H1 (cell line): ENCODE measurements at regions not wholly inside any gene's neighbourhood (a gene's known extent, or its start where the extent isn't known, plus 50 kb on each side); places are given as distances from the start of the nearest gene placed in this dataset.

Experiments
- CTCF ChIA-PET: fragments of 300-600 bp; sonication (Branson Sonifier 250); formaldehyde crosslinking; loops from one replicate; lab custom pipeline; 2021; ENCODE audit not compliant: partially characterized antibody; lab: Charles Lee
- POLR2A ChIA-PET: fragments of 300-600 bp; sonication (Branson Sonifier 250); formaldehyde crosslinking; loops from one replicate; lab custom pipeline; 2021; ENCODE audit warnings: inconsistent platforms; ENCODE audit not compliant: partially characterized antibody; lab: Charles Lee
- DNase-seq, 2 experiments: peaks; one replicate each; pipeline versions ENCODE4 v3.0.0 to v3.0.0-alpha.2; 2010 to 2022; ENCODE audit warnings: low spot score in 2 of 2, low read depth in 1 of 2, mixed read lengths in 1 of 2
- FAIRE-seq: peaks from 2 replicates; lab custom pipeline; 2011; peaks lifted over from hg19 to GRCh38; lab: Jason Lieb, UNC
- H2AFZ ChIP-seq: 2 replicates; pipeline ENCODE4 v1.8.1; 2012; ENCODE audit warnings: low read length, inconsistent platforms
- H2AK5ac ChIP-seq: 2 replicates; pipeline ENCODE4 v1.6.1; 2013; ENCODE audit warnings: low read depth, low read length
- H2BK120ac ChIP-seq: replicated peaks from 2 replicates; pipeline ENCODE3; 2013; ENCODE audit warnings: low read depth, low read length, inconsistent platforms
- H2BK12ac ChIP-seq: 2 replicates; pipeline ENCODE4 v1.6.1; 2013; ENCODE audit warnings: low read depth, low read length
- H2BK15ac ChIP-seq: 2 replicates; pipeline ENCODE4 v1.6.1; 2013; ENCODE audit warnings: low read length
- H2BK20ac ChIP-seq: 2 replicates; pipeline ENCODE4 v1.6.1; 2013; ENCODE audit warnings: low read length
- H2BK5ac ChIP-seq: 2 replicates; pipeline ENCODE4 v1.6.1; 2013; ENCODE audit warnings: low read depth, low read length
- H3K14ac ChIP-seq: 2 replicates; pipeline ENCODE4 v1.6.1; 2013; ENCODE audit warnings: inconsistent platforms; ENCODE audit not compliant: insufficient read length
- H3K18ac ChIP-seq: 2 replicates; pipeline ENCODE4 v1.6.1; 2013; ENCODE audit warnings: low read length; ENCODE audit errors: extremely low read depth
- H3K23ac ChIP-seq: 2 replicates; pipeline ENCODE4 v1.6.1; 2013; ENCODE audit warnings: inconsistent platforms; ENCODE audit not compliant: insufficient read length
- H3K23me2 ChIP-seq: 2 replicates; pipeline ENCODE4 v1.6.1; 2013; ENCODE audit warnings: low read depth, low read length
- H3K27ac ChIP-seq: 2 replicates; pipeline ENCODE4 v1.6.1; 2011; ENCODE audit warnings: low read depth, low read length, inconsistent platforms
- H3K27me3 ChIP-seq, 4 experiments: replicated peaks in 1 of 4; 1 replicate in 1 of 4; 2 replicates in 3 of 4; pipeline versions ENCODE4 v1.6.1 to v1.8.1; 2011 to 2013; ENCODE audit warnings: low read length in 3 of 4, mild to moderate bottlenecking in 3 of 4, inconsistent platforms in 2 of 4, mixed read lengths in 2 of 4, moderate library complexity in 1 of 4; ENCODE audit not compliant: control insufficient read depth in 3 of 4, insufficient read depth in 3 of 4; ENCODE audit errors: extremely low read depth in 1 of 4
- H3K36me3 ChIP-seq, 4 experiments: 2 replicates each; pipeline versions ENCODE4 v1.6.1 to v1.8.1; 2011 to 2013; ENCODE audit warnings: mild to moderate bottlenecking in 4 of 4, low read length in 3 of 4, moderate library complexity in 2 of 4, control low read depth in 1 of 4, inconsistent platforms in 1 of 4; ENCODE audit not compliant: insufficient read depth in 4 of 4, control insufficient read depth in 2 of 4
- H3K4ac ChIP-seq: replicated peaks from 2 replicates; pipeline ENCODE3; 2013; ENCODE audit warnings: low read length, low read depth, mixed read lengths, inconsistent platforms; ENCODE audit not compliant: insufficient read length
- H3K4me1 ChIP-seq, 4 experiments: replicated peaks in 1 of 4; 1 replicate in 1 of 4; 2 replicates in 3 of 4; pipeline versions ENCODE4 v1.6.1 to v1.8.1; 2011 to 2013; ENCODE audit warnings: low read length in 3 of 4, inconsistent platforms in 2 of 4, mixed read lengths in 1 of 4; ENCODE audit not compliant: insufficient read depth in 4 of 4, control insufficient read depth in 3 of 4
- H3K4me2 ChIP-seq, 2 experiments: 2 replicates each; pipeline versions ENCODE4 v1.6.1 to v1.8.1; 2011 to 2013; ENCODE audit warnings: low read depth in 2 of 2, low read length in 2 of 2, control low read depth in 1 of 2, inconsistent platforms in 1 of 2, mild to moderate bottlenecking in 1 of 2; ENCODE audit not compliant: insufficient read depth in 1 of 2
- H3K4me3 ChIP-seq, 4 experiments: fragments of 200-600, 300-600 bp in 1 of 4; sonication (generic), shearing (Covaris generic), sonication (Bioruptor Twin) in 1 of 4; 2 replicates each; pipeline versions ENCODE4 v1.5.1 to v1.8.1; 2011 to 2016; ENCODE audit warnings: low read length in 4 of 4, low read depth in 3 of 4, control low read depth in 2 of 4, inconsistent platforms in 2 of 4, mild to moderate bottlenecking in 2 of 4, mixed read lengths in 1 of 4, moderate library complexity in 1 of 4; ENCODE audit not compliant: insufficient read depth in 2 of 4; ENCODE audit errors: extremely low read depth in 1 of 4
- H3K56ac ChIP-seq: replicated peaks from 2 replicates; pipeline ENCODE3; 2013; ENCODE audit warnings: low read depth, mild to moderate bottlenecking, mixed read lengths, low read length, inconsistent platforms; ENCODE audit not compliant: insufficient read length
- H3K79me1 ChIP-seq: 2 replicates; pipeline ENCODE4 v1.6.1; 2013; ENCODE audit warnings: low read depth, low read length, control low read depth
- H3K79me2 ChIP-seq, 2 experiments: 2 replicates each; pipeline versions ENCODE4 v1.6.1 to v1.8.1; 2012 to 2013; ENCODE audit warnings: low read length in 2 of 2, mild to moderate bottlenecking in 2 of 2, inconsistent platforms in 1 of 2; ENCODE audit not compliant: insufficient read depth in 2 of 2, control insufficient read depth in 1 of 2
- H3K9ac ChIP-seq, 4 experiments: replicated peaks in 1 of 4; 1 replicate in 1 of 4; 2 replicates in 3 of 4; pipeline versions ENCODE4 v1.6.1 to v1.8.1; 2011 to 2013; ENCODE audit warnings: low read depth in 3 of 4, low read length in 3 of 4, control low read depth in 2 of 4, mild to moderate bottlenecking in 2 of 4, moderate library complexity in 2 of 4, inconsistent platforms in 1 of 4; ENCODE audit errors: extremely low read depth in 1 of 4
- H3K9me3 ChIP-seq, 2 experiments: 2 replicates each; pipeline versions ENCODE4 v1.6.1 to v1.8.1; 2012 to 2013; ENCODE audit warnings: mild to moderate bottlenecking in 2 of 2, moderate library complexity in 2 of 2, control low read depth in 1 of 2, inconsistent platforms in 1 of 2, low read depth in 1 of 2, low read length in 1 of 2, mixed read lengths in 1 of 2; ENCODE audit not compliant: insufficient read depth in 2 of 2
- H4K20me1 ChIP-seq, 2 experiments: replicated peaks in 1 of 2; 2 replicates each; pipeline versions ENCODE3 to v1.8.1; 2011 to 2013; ENCODE audit warnings: inconsistent platforms in 2 of 2, low read length in 2 of 2, mild to moderate bottlenecking in 1 of 2; ENCODE audit not compliant: insufficient read depth in 2 of 2, control insufficient read depth in 1 of 2
- H4K5ac ChIP-seq: 2 replicates; pipeline ENCODE4 v1.6.1; 2013; ENCODE audit warnings: low read length, low read depth, mixed read lengths, inconsistent platforms; ENCODE audit not compliant: insufficient read length
- H4K8ac ChIP-seq: 2 replicates; pipeline ENCODE4 v1.8.0; 2013; ENCODE audit warnings: mild to moderate bottlenecking, moderate library complexity, low read length, inconsistent platforms; ENCODE audit not compliant: insufficient read depth; ENCODE audit errors: extremely low read depth
- H4K91ac ChIP-seq: replicated peaks from 2 replicates; pipeline ENCODE3; 2013; ENCODE audit warnings: low read length, mixed read lengths, inconsistent platforms; ENCODE audit not compliant: insufficient read length
- ASH2L ChIP-seq: fragments of 200-600, 300-600 bp; sonication (generic); IDR thresholded peaks from one replicate; pipeline ENCODE4 v1.7.1; 2017; ENCODE audit warnings: low read length
- BACH1 ChIP-seq: IDR thresholded peaks from 2 replicates; pipeline ENCODE4 v1.6.1; 2012; ENCODE audit warnings: low read length, improper control_type of control experiment
- CHD1 ChIP-seq: IDR thresholded peaks from 2 replicates; pipeline ENCODE4 v1.6.1; 2012; ENCODE audit warnings: low read depth, low read length, improper control_type of control experiment
- CREB1 ChIP-seq: IDR thresholded peaks from 2 replicates; pipeline ENCODE4 v1.6.1; 2012; ENCODE audit warnings: inconsistent platforms
- JUN ChIP-seq: IDR thresholded peaks from 2 replicates; pipeline ENCODE4 v1.6.1; 2011; ENCODE audit warnings: low read depth, mild to moderate bottlenecking, improper control_type of control experiment, low read length
- JUND ChIP-seq: IDR thresholded peaks from 2 replicates; pipeline ENCODE4 v1.6.1; 2011; ENCODE audit warnings: mild to moderate bottlenecking, improper control_type of control experiment, low read length
- KDM5A ChIP-seq: fragments of 200-600 bp; IDR thresholded peaks from 2 replicates; pipeline ENCODE4 v1.7.1; 2012; ENCODE audit warnings: mild to moderate bottlenecking, low read length, inconsistent platforms, mixed read lengths
- NANOG ChIP-seq: IDR thresholded peaks from 2 replicates; pipeline ENCODE4 v1.6.1; 2011; ENCODE audit warnings: low read length, low read depth, mild to moderate bottlenecking, inconsistent platforms; ENCODE audit not compliant: insufficient read depth, poor library complexity, severe bottlenecking
- PHF8 ChIP-seq: fragments of 200-600 bp; sonication (generic); conservative IDR thresholded peaks from 2 replicates; pipeline ENCODE4 v1.7.1; 2012; ENCODE audit warnings: low read depth, mild to moderate bottlenecking, inconsistent platforms, low read length, moderate library complexity
- POU5F1 ChIP-seq: IDR thresholded peaks from 2 replicates; pipeline ENCODE4 v1.6.1; 2011; ENCODE audit warnings: low read depth, mild to moderate bottlenecking, low read length, moderate library complexity
- SIN3A ChIP-seq, 2 experiments: IDR thresholded peaks in 1 of 2; conservative IDR thresholded peaks in 1 of 2; 2 replicates each; pipeline ENCODE4 v1.6.1; 2011 to 2012; ENCODE audit warnings: low read length in 2 of 2, improper control_type of control experiment in 1 of 2, low read depth in 1 of 2, mild to moderate bottlenecking in 1 of 2
- SP2 ChIP-seq: IDR thresholded peaks from 2 replicates; pipeline ENCODE4 v1.6.1; 2012; ENCODE audit warnings: mild to moderate bottlenecking, low read length, inconsistent platforms
- TAF7 ChIP-seq: optimal IDR thresholded peaks from 2 replicates; pipeline ENCODE3; 2011; ENCODE audit warnings: low read depth, mild to moderate bottlenecking, inconsistent platforms, low read length, moderate library complexity, borderline replicate concordance
- TBP ChIP-seq: IDR thresholded peaks from 2 replicates; pipeline ENCODE4 v1.6.1; 2011; ENCODE audit warnings: low read depth, low read length, improper control_type of control experiment
- TCF12 ChIP-seq: IDR thresholded peaks from 2 replicates; pipeline ENCODE4 v1.6.1; 2011; ENCODE audit warnings: low read depth, mild to moderate bottlenecking, low read length
- TEAD4 ChIP-seq: IDR thresholded peaks from 2 replicates; pipeline ENCODE4 v1.6.1; 2012; ENCODE audit warnings: low read depth, low read length, inconsistent platforms, mixed read lengths
- ZNF274 ChIP-seq: IDR thresholded peaks from 2 replicates; pipeline ENCODE4 v1.7.0; 2012; ENCODE audit warnings: low read length, borderline replicate concordance; ENCODE audit errors: extremely low read depth
- WGBS, 2 experiments: shearing (Covaris generic) in 1 of 2; methylation state at CpG; one replicate each; pipeline versions ENCODE4 v1.1.6 to v1.1.7; 2013 to 2015; ENCODE audit warnings: low lambda C conversion rate in 2 of 2, mixed read lengths in 2 of 2, inconsistent platforms in 1 of 2, low coverage in 1 of 2, missing lambda C conversion rate in 1 of 2; ENCODE audit not compliant: insufficient replicate concordance in 2 of 2, insufficient coverage in 1 of 2, insufficient read length in 1 of 2; ENCODE audit errors: extremely low coverage in 1 of 2, missing lambda C conversion rate in 1 of 2; 5-methylcytosine and 5-hydroxymethylcytosine counted together

DNA sequence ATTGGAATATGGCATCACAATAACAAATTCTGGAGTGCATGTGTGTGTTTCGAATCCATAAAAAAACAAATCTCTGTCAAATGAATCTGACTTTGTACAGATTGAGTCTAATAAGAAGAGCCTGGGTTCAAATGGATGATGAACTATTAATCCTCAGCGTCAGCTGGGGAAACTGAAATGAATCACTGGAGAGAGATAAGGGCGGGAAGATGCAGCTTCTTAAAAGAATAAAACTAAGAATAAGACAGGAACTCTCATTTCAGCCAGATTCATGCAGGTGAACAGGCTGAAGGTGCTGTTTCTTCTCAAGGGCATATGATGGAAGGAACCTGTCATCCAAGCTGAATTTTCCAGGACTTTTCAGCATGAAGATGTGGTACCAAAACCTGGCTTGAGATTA is 202.6 kb upstream of the TRIB2 start:
- Histone ChIP-seq H3K23me2 (no peaks in the 10 kb centered on the region), H4K8ac (no peak overlapping the region), H3K14ac (no peak overlapping the region), H4K91ac (no peak overlapping the region), H3K4ac (no peak overlapping the region), H3K9me3 (no peaks in the 10 kb centered on the region), H3K4me3 (no peak overlapping the region), H2BK12ac (no peak overlapping the region), H3K27ac (no peak overlapping the region), H3K4me2 (no peak overlapping the region), H2AFZ (no peak overlapping the region), H3K56ac (no peak overlapping the region), H3K79me2 (no peaks in the 10 kb centered on the region), H4K5ac (no peak overlapping the region), H2BK15ac (no peak overlapping the region), H3K4me1 (no peaks in the 10 kb centered on the region), H2BK20ac (no peak overlapping the region), H4K20me1 (no peaks in the 10 kb centered on the region), H3K27me3 (no peaks in the 10 kb centered on the region), H2BK5ac (no peak overlapping the region), H3K23ac (no peak overlapping the region), H3K36me3 (no peaks in the 10 kb centered on the region), H3K18ac (no peak overlapping the region), H3K79me1 (no peaks in the 10 kb centered on the region), H3K9ac (no peak overlapping the region), H2AK5ac (no peak overlapping the region), H2BK120ac (no peak overlapping the region)
- CTCF ChIA-PET: interaction anchor here (0.7 kb wide), 1 partner anchor 100 kb away, joined by 3 read pairs; no protein-coding TSS in a partner anchor
- 85% methylated on average over 3 of the region's 3 CpGs; no CpG with 5 or more reads in 1 of the 2 experiments for WGBS, 2 experiments
- no peak for TF ChIP-seq NANOG
- TF ChIP-seq SP2: no peak
- no peak for TF ChIP-seq TAF7
- TF ChIP-seq TEAD4: no peak
- TF ChIP-seq CREB1: no peak
- no peak for TF ChIP-seq TBP
- no peak for TF ChIP-seq JUND
- TF ChIP-seq CHD1: no peak
- TF ChIP-seq PHF8: no peak
- TF ChIP-seq KDM5A: no peak
- TF ChIP-seq JUN: no peak
- no peak for TF ChIP-seq BACH1
- no peak for TF ChIP-seq ASH2L
- TF ChIP-seq POU5F1: no peak
- no peak for TF ChIP-seq ZNF274
- no peak for TF ChIP-seq TCF12
- no peak for TF ChIP-seq SIN3A (conservative IDR thresholded peaks at IDR 0.05 in 1 of 2, IDR thresholded peaks at IDR 0.05 in 1 of 2; ENCODE audit: low read depth in 1 of 2, low read length in 2 of 2)
- DNase-seq (no peak), FAIRE-seq (no peak)
- POLR2A ChIA-PET: no interaction called here
